EH (cell line): ENCODE measurements at regions not wholly inside any gene's neighbourhood (a gene's known extent, or its start where the extent isn't known, plus 50 kb on each side); places are given as distances from the start of the nearest gene placed in this dataset.

Experiments used
- DNase-seq: peaks from one replicate; pipeline ENCODE4 v3.0.0-alpha.2; 2015; ENCODE audit warnings: low read depth

GRCh38 chr14:53545217-53545616 lies 392.1 kb upstream of the DDHD1 start:
- no peak for DNase-seq

- peak; percentile 56 for DNase-seq
Measured at GRCh38 chr14:53542732-53543131, 389.6 kb upstream of the DDHD1 start.

GRCh38 chr14:53541411-53541810 lies 388.3 kb upstream of the DDHD1 start:
- DNase-seq, result no peak

- peak; percentile 77 for DNase-seq
Measured at GRCh38 chr14:53539489-53540126, 386.5 kb upstream of the DDHD1 start.

GRCh38 chr14:53538316-53538881 lies 385.3 kb upstream of the DDHD1 start:
- peak; percentile 58 for DNase-seq

- peak; percentile 36 for DNase-seq
Measured at GRCh38 chr14:53537422-53538315, 384.5 kb upstream of the DDHD1 start.

- DNase-seq, result no peak
Measured at GRCh38 chr14:53536446-53536845, 383.3 kb upstream of the DDHD1 start.

GRCh38 chr14:53534841-53535240 lies 381.7 kb upstream of the DDHD1 start:
- DNase-seq, result peak; percentile 71

GRCh38 chr14:53533384-53533970 lies 380.4 kb upstream of the DDHD1 start:
- no peak for DNase-seq

- no peak for DNase-seq
Measured at GRCh38 chr14:53532853-53533252, 379.7 kb upstream of the DDHD1 start.

- DNase-seq, result no peak
Measured at GRCh38 chr14:53531730-53532129, 378.6 kb upstream of the DDHD1 start.

GRCh38 chr14:53531156-53531555 lies 378.0 kb upstream of the DDHD1 start:
- DNase-seq, result no peak

GRCh38 chr14:53529519-53529918 lies 376.4 kb upstream of the DDHD1 start:
- peak; percentile 29 for DNase-seq

- DNase-seq, result no peak
Measured at GRCh38 chr14:53528185-53528671, 375.1 kb upstream of the DDHD1 start.

GRCh38 chr14:53526200-53526599 lies 373.1 kb upstream of the DDHD1 start:
- peak; percentile 34 for DNase-seq

GRCh38 chr14:53525608-53526007 lies 372.5 kb upstream of the DDHD1 start:
- no peak for DNase-seq

GRCh38 chr14:53524391-53524790 lies 371.3 kb upstream of the DDHD1 start:
- no peak for DNase-seq

GRCh38 chr14:53523226-53523625 lies 370.1 kb upstream of the DDHD1 start:
- no peak for DNase-seq

GRCh38 chr14:53520078-53520928 lies 367.2 kb upstream of the DDHD1 start:
- DNase-seq, result no peak

GRCh38 chr14:53519137-53519536 lies 366.0 kb upstream of the DDHD1 start:
- DNase-seq, result peak; percentile 78

- peak; percentile 73 for DNase-seq
Measured at GRCh38 chr14:53517270-53517960, 364.3 kb upstream of the DDHD1 start.
